T-helper 1 cell treated with Interleukin-12 subunit alpha and Interleukin-12 subunit beta and Interleukin-4 antibody, amounts not matched to agents 30 μg/mL and 1 μg/mL, for 36 hours (primary cell): ENCODE measurements at regions not wholly inside any gene's neighbourhood (a gene's known extent, or its start where the extent isn't known, plus 50 kb on each side); places are given as distances from the start of the nearest gene placed in this dataset.

Experiments used
- H3K27ac Mint-ChIP-seq: one replicate; pipeline ENCODE4 v1.8.0; 2021; ENCODE audit warnings: mild to moderate bottlenecking, mixed read lengths
- H3K27me3 Mint-ChIP-seq: one replicate; pipeline ENCODE4 v1.8.0; 2021; ENCODE audit warnings: low read depth, mixed read lengths
- H3K36me3 Mint-ChIP-seq: one replicate; pipeline ENCODE4 v1.8.0; 2021; ENCODE audit warnings: low read depth, mixed read lengths
- H3K4me1 Mint-ChIP-seq: one replicate; pipeline ENCODE4 v1.8.0; 2021; ENCODE audit warnings: low read depth, mixed read lengths
- H3K4me3 Mint-ChIP-seq: one replicate; pipeline ENCODE4 v1.8.0; 2021; ENCODE audit warnings: mild to moderate bottlenecking, moderate library complexity, mixed read lengths
- H3K9me3 Mint-ChIP-seq: one replicate; pipeline ENCODE4 v1.8.0; 2021; ENCODE audit warnings: mixed read lengths

- Mint-ChIP-seq H3K36me3 (no peaks in the 10 kb centered on the region), H3K4me3 (no peak overlapping the region), H3K4me1 (no peaks in the 10 kb centered on the region), H3K27ac (no peak overlapping the region), H3K27me3 (no peaks in the 10 kb centered on the region), H3K9me3 (no peaks in the 10 kb centered on the region)
Measured at GRCh38 chr13:65454403-65454802, 1775.7 kb downstream of the PCDH9 start.

- H3K27me3 Mint-ChIP-seq: no peaks in the 10 kb centered on the region
- H3K27ac Mint-ChIP-seq: no peak overlapping the region
- H3K4me1 Mint-ChIP-seq: no peaks in the 10 kb centered on the region
- H3K4me3 Mint-ChIP-seq: no peak overlapping the region
- H3K36me3 Mint-ChIP-seq: no peaks in the 10 kb centered on the region
- no peaks in the 10 kb centered on the region for H3K9me3 Mint-ChIP-seq
Measured at GRCh38 chr13:65453982-65454381, 1776.2 kb downstream of the PCDH9 start.

- Mint-ChIP-seq H3K9me3 (peaks cover 20% of the 10 kb centered on the region), H3K4me3 (no peak overlapping the region), H3K4me1 (no peaks in the 10 kb centered on the region), H3K27me3 (no peaks in the 10 kb centered on the region), H3K36me3 (no peaks in the 10 kb centered on the region), H3K27ac (no peak overlapping the region)
Measured at GRCh38 chr13:65445340-65445739, 1784.8 kb downstream of the PCDH9 start.

- peaks cover 30% of the 10 kb centered on the region for H3K9me3 Mint-ChIP-seq
- H3K4me1 Mint-ChIP-seq: no peaks in the 10 kb centered on the region
- no peaks in the 10 kb centered on the region for H3K36me3 Mint-ChIP-seq
- no peaks in the 10 kb centered on the region for H3K27me3 Mint-ChIP-seq
- no peak overlapping the region for H3K27ac Mint-ChIP-seq
- no peak overlapping the region for H3K4me3 Mint-ChIP-seq
Measured at GRCh38 chr13:65435590-65435989, 1794.5 kb downstream of the PCDH9 start.

GRCh38 chr13:65417953-65418352 lies 1812.2 kb downstream of the PCDH9 start:
- Mint-ChIP-seq H3K4me3 (no peak overlapping the region), H3K36me3 (no peaks in the 10 kb centered on the region)

DNA sequence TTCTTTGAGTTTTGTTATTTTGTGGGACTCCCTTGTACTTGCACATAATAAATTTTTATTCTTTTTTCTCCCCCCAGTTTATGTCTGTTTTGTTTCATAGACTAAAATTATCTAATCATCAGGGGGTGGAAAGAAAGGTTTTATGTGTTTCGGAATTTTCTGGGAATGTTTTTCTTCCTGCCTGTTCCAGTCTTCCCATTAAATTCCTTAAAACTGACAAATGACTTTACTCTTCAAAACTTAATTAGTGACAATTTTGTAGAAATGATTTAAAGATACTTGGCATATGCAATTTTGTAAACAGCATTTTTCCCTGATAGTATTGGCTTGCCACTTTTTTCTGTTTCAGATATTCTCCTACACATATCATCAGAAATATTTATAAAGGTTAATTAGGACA lies 1813.4 kb downstream of the PCDH9 start:
- H3K4me1 Mint-ChIP-seq: no peaks in the 10 kb centered on the region
- H3K9me3 Mint-ChIP-seq: peaks cover 7% of the 10 kb centered on the region
- H3K36me3 Mint-ChIP-seq: no peaks in the 10 kb centered on the region
- no peaks in the 10 kb centered on the region for H3K27me3 Mint-ChIP-seq
- no peak overlapping the region for H3K4me3 Mint-ChIP-seq
- H3K27ac Mint-ChIP-seq: no peak overlapping the region

More at GRCh38 chr13:65417953-65418352, 1812.2 kb downstream of the PCDH9 start:
- Mint-ChIP-seq H3K27me3 (no peaks in the 10 kb centered on the region), H3K27ac (no peak overlapping the region), H3K9me3 (peaks cover 7% of the 10 kb centered on the region), H3K4me1 (no peaks in the 10 kb centered on the region)

- Mint-ChIP-seq H3K4me3 (no peak overlapping the region), H3K36me3 (no peaks in the 10 kb centered on the region), H3K4me1 (no peaks in the 10 kb centered on the region), H3K27ac (no peak overlapping the region), H3K27me3 (no peaks in the 10 kb centered on the region), H3K9me3 (peaks cover 7% of the 10 kb centered on the region)
Measured at GRCh38 chr13:65414187-65414586, 1815.9 kb downstream of the PCDH9 start.

DNA sequence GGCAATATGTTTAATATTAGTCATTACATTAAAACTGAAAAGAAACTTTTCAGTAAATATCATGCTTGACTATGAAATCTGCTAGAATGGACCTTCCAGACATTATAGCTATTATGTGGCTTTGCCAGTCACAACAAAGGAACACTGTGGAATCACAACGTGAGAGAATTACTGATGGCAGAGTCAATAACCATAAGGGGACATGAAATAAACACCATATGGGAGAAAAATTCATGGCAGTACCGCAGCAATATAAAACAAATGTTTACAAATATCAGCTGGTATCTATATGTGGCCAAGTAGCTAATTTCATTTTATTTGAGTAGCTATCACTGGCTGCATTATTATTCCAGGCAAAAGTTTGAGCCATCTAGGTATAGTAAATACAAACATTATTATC lies 1818.6 kb downstream of the PCDH9 start:
- Mint-ChIP-seq H3K27ac (no peak overlapping the region), H3K4me1 (no peaks in the 10 kb centered on the region), H3K27me3 (no peaks in the 10 kb centered on the region), H3K36me3 (no peaks in the 10 kb centered on the region), H3K4me3 (no peak overlapping the region), H3K9me3 (peaks cover 7% of the 10 kb centered on the region)

DNA sequence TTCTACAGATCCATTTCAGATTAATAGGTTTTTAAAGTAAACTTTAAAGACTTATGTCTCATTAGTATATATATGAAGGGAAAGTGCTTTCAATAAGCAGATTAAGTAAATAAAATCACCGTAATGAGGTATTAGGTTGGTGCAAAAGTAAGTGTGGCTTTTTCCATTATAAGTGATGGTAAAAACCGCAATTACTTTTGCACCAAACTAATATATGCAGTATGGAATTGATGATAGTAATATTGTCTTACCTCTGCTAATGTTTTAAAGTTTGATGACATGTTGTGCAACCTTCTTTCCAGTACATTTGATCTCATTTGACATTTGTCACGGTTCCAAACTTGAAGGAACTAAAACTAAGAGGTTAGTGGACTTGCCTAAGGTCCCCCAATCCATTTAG lies 1819.3 kb downstream of the PCDH9 start:
- no peaks in the 10 kb centered on the region for H3K4me1 Mint-ChIP-seq
- H3K27me3 Mint-ChIP-seq: no peaks in the 10 kb centered on the region
- H3K27ac Mint-ChIP-seq: no peak overlapping the region
- no peaks in the 10 kb centered on the region for H3K36me3 Mint-ChIP-seq
- peaks cover 7% of the 10 kb centered on the region for H3K9me3 Mint-ChIP-seq
- no peak overlapping the region for H3K4me3 Mint-ChIP-seq

- H3K27ac Mint-ChIP-seq: no peak overlapping the region
- H3K27me3 Mint-ChIP-seq: no peaks in the 10 kb centered on the region
- H3K4me3 Mint-ChIP-seq: no peak overlapping the region
- H3K9me3 Mint-ChIP-seq: no peaks in the 10 kb centered on the region
- no peaks in the 10 kb centered on the region for H3K4me1 Mint-ChIP-seq
- H3K36me3 Mint-ChIP-seq: no peaks in the 10 kb centered on the region
Measured at GRCh38 chr13:65401315-65401714, 1828.8 kb downstream of the PCDH9 start.

DNA sequence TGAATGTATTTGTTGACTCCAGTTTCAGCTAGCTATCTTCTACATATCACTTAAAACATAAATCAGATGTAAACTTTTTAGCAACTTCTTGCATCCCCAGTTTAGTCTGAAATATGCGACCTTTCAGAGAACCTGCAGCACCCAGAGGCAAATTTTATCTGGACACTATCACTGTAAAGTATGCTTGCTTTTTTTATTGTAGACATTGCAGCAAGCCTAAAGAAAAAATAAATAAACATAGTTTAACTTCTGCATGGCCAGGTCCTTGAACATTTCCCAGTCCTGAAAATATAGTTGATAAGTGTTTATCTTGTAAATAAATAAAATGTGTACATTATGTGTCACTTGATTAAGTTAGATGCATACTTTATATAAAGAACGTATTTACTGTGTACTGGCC lies 1829.4 kb downstream of the PCDH9 start:
- H3K4me3 Mint-ChIP-seq: no peak overlapping the region
- no peak overlapping the region for H3K27ac Mint-ChIP-seq
- H3K36me3 Mint-ChIP-seq: no peaks in the 10 kb centered on the region
- H3K9me3 Mint-ChIP-seq: no peaks in the 10 kb centered on the region
- no peaks in the 10 kb centered on the region for H3K27me3 Mint-ChIP-seq
- H3K4me1 Mint-ChIP-seq: no peaks in the 10 kb centered on the region

- no peaks in the 10 kb centered on the region for H3K36me3 Mint-ChIP-seq
- peaks cover 17% of the 10 kb centered on the region for H3K9me3 Mint-ChIP-seq
- no peak overlapping the region for H3K27ac Mint-ChIP-seq
- H3K27me3 Mint-ChIP-seq: no peaks in the 10 kb centered on the region
- no peak overlapping the region for H3K4me3 Mint-ChIP-seq
- H3K4me1 Mint-ChIP-seq: no peaks in the 10 kb centered on the region
Measured at GRCh38 chr13:65387743-65388347, 1842.3 kb downstream of the PCDH9 start.

DNA sequence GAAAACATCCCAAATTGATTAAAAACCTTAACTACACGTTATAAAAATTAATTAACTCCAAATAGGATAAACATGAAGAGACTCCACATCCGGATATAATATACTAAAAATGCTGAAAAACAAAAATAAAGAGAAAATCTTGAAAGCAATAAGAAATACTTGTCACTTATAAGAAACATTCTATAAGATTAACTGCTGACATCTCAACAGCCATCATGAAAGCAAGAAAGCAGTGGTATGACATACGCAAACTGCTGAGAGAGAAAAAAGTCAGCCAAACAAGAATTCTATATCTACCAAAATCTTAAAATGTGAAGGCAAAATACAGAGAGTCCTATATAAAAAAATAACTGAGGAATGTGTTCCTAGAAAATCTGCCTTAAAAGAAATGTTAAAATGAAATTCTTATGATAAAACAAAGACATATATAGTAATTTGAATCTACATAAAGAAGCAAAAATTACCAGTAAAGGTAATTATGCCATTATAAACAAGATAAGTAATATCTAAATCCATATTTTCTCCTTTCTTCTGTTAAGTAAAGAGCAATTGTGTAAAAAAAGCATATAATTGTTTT lies 1851.1 kb downstream of the PCDH9 start:
- Mint-ChIP-seq H3K27ac (no peak overlapping the region), H3K36me3 (no peaks in the 10 kb centered on the region), H3K4me3 (no peak overlapping the region), H3K4me1 (no peaks in the 10 kb centered on the region), H3K27me3 (no peaks in the 10 kb centered on the region), H3K9me3 (peaks cover 17% of the 10 kb centered on the region)

DNA sequence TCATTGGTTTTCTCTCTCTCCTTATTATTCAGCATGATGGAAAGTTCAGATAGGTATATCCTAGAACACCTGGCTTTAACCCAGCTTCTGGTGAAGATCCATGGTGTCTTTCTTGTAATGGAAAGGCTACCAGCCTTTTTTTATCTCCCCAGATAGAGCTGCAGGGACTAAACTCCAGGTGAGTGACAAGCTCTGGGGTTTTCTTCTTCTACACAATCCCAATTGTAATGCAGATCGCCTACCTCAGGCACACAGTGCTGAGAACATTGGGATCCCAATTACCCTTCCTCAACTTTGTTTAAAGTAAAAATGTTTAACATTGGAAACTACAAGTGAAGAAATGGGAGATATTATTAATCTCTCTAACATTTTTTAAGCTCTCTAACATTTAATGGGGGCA lies 1851.7 kb downstream of the PCDH9 start:
- peaks cover 12% of the 10 kb centered on the region for H3K9me3 Mint-ChIP-seq
- no peak overlapping the region for H3K4me3 Mint-ChIP-seq
- no peaks in the 10 kb centered on the region for H3K27me3 Mint-ChIP-seq
- H3K36me3 Mint-ChIP-seq: no peaks in the 10 kb centered on the region
- H3K4me1 Mint-ChIP-seq: no peaks in the 10 kb centered on the region
- no peak overlapping the region for H3K27ac Mint-ChIP-seq

DNA sequence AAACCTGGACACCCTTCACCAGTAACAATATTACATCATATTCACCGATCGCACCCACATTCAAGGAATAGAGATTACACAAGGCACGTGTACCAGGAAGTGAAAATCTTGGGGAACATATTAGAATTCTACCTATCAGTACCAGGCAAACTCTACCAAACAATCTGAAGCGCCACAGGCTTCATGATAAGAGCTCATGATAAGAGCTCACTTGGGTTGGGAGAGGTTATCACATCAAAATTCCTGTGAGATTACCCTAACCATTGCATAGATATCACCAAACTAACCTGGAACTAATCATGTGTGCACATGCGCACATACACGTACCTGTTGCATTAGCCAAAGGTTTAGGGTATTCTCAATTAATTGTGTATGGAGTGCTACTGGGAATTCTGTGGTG lies 1861.3 kb downstream of the PCDH9 start:
- Mint-ChIP-seq H3K4me3 (no peak overlapping the region), H3K27ac (no peak overlapping the region), H3K27me3 (no peaks in the 10 kb centered on the region), H3K9me3 (peaks cover 19% of the 10 kb centered on the region), H3K4me1 (no peaks in the 10 kb centered on the region), H3K36me3 (no peaks in the 10 kb centered on the region)

DNA sequence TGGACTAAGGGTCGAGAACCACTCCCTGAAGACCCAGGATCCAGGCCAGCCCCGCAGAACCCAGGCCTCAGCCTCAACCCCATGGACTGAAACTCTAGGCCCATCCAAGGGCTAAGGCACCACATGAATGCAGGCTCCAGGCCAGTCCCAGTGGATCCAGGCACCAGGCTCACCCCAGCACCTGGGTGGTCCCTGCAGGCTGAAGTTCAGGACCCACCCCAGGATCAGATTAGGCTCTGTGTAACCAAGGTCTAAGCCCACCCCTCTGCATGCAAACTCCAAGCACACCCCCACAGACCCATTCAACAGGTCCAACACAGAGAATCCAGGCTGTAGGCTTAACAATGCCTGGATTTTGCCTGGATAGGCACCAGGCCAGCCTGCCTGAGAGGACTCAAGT lies 1876.2 kb downstream of the PCDH9 start:
- Mint-ChIP-seq H3K4me3 (no peak overlapping the region), H3K4me1 (no peaks in the 10 kb centered on the region)

More for the DNA sequence above, 1876.2 kb downstream of the PCDH9 start:
- Mint-ChIP-seq H3K36me3 (no peaks in the 10 kb centered on the region), H3K27ac (no peak overlapping the region), H3K9me3 (peaks cover 23% of the 10 kb centered on the region), H3K27me3 (no peaks in the 10 kb centered on the region)
